Cardiac muscle cell (in vitro differentiated cells and primary cell): ENCODE measurements at regions not wholly inside any gene's neighbourhood (a gene's known extent, or its start where the extent isn't known, plus 50 kb on each side); places are given as distances from the start of the nearest gene placed in this dataset.

Experiments used
- DNase-seq, 2 donors: peaks; one replicate each; pipeline versions ENCODE4 v3.0.0 to v3.0.0-alpha.2; 2010 to 2017; ENCODE audit warnings: low read depth in 1 of 2, low spot score in 1 of 2
- H3K27ac ChIP-seq: fragments of 200-600 bp; sonication (generic); 2 replicates; pipeline ENCODE4 v1.5.1; 2016
- H3K27me3 ChIP-seq: fragments of 200-600 bp; sonication (generic); 2 replicates; pipeline ENCODE4 v1.6.0; 2016; ENCODE audit warnings: control low read depth
- H3K36me3 ChIP-seq: fragments of 200-600 bp; sonication (generic); 2 replicates; pipeline ENCODE4 v1.5.1; 2016; ENCODE audit warnings: control low read depth
- H3K4me1 ChIP-seq: fragments of 200-600 bp; sonication (generic); 2 replicates; pipeline ENCODE4 v1.8.1; 2017; ENCODE audit warnings: low read depth, mild to moderate bottlenecking, mixed run types
- H3K4me3 ChIP-seq: fragments of 200-600 bp; sonication (generic); 2 replicates; pipeline ENCODE4 v1.5.1; 2016; ENCODE audit warnings: mild to moderate bottlenecking
- H3K9me3 ChIP-seq: fragments of 200-600 bp; sonication (generic); 2 replicates; pipeline ENCODE4 v1.5.1; 2017; ENCODE audit warnings: low read depth, mild to moderate bottlenecking, control low read depth
- CTCF ChIP-seq: IDR thresholded peaks from 2 replicates; pipeline ENCODE4 v1.5.1; 2012; ENCODE audit warnings: low read depth, mild to moderate bottlenecking, low read length

- H3K9me3 ChIP-seq = no peaks in the 10 kb centered on the region
- no peak overlapping the region for H3K27ac ChIP-seq
- no peaks in the 10 kb centered on the region for H3K27me3 ChIP-seq
- no peak overlapping the region for H3K4me3 ChIP-seq
- H3K36me3 ChIP-seq = no peaks in the 10 kb centered on the region
- no peaks in the 10 kb centered on the region for H3K4me1 ChIP-seq
- no peak for DNase-seq
- TF ChIP-seq CTCF = no peak
These were observed 446.1 kb downstream of the ZNF804A start for GRCh38 chr2:185044323-185044874.

GRCh38 chr2:185050804-185051203 lies 452.5 kb downstream of the ZNF804A start:
- no peaks in the 10 kb centered on the region for H3K36me3 ChIP-seq
- H3K27me3 ChIP-seq = no peaks in the 10 kb centered on the region
- H3K4me1 ChIP-seq = no peaks in the 10 kb centered on the region
- H3K4me3 ChIP-seq = no peak overlapping the region
- no peak overlapping the region for H3K27ac ChIP-seq
- no peak for TF ChIP-seq CTCF
- DNase-seq = no peak
- no peaks in the 10 kb centered on the region for H3K9me3 ChIP-seq

- DNase-seq = no peak
- no peak for TF ChIP-seq CTCF
- Histone ChIP-seq H3K4me3 (no peak overlapping the region), H3K9me3 (no peaks in the 10 kb centered on the region), H3K4me1 (no peaks in the 10 kb centered on the region), H3K27me3 (no peaks in the 10 kb centered on the region), H3K27ac (no peak overlapping the region), H3K36me3 (no peaks in the 10 kb centered on the region)
These were observed 465.4 kb downstream of the ZNF804A start for GRCh38 chr2:185063761-185064160.

- no peaks in the 10 kb centered on the region for H3K36me3 ChIP-seq
- DNase-seq = no peak
- no peak for TF ChIP-seq CTCF
- H3K27ac ChIP-seq = no peak overlapping the region
- H3K27me3 ChIP-seq = no peaks in the 10 kb centered on the region
- no peaks in the 10 kb centered on the region for H3K4me1 ChIP-seq
- no peaks in the 10 kb centered on the region for H3K9me3 ChIP-seq
- H3K4me3 ChIP-seq = no peak overlapping the region
These were observed 467.8 kb downstream of the ZNF804A start for GRCh38 chr2:185066128-185066527.

GRCh38 chr2:185069107-185069506 lies 470.8 kb downstream of the ZNF804A start:
- no peaks in the 10 kb centered on the region for H3K9me3 ChIP-seq
- no peaks in the 10 kb centered on the region for H3K27me3 ChIP-seq
- TF ChIP-seq CTCF = no peak
- H3K4me3 ChIP-seq = no peak overlapping the region
- H3K27ac ChIP-seq = no peak overlapping the region
- H3K36me3 ChIP-seq = no peaks in the 10 kb centered on the region
- no peak for DNase-seq
- no peaks in the 10 kb centered on the region for H3K4me1 ChIP-seq

- H3K36me3 ChIP-seq = no peaks in the 10 kb centered on the region
These were observed 475.8 kb downstream of the ZNF804A start for GRCh38 chr2:185074156-185074555.

More at GRCh38 chr2:185074156-185074555, 475.8 kb downstream of the ZNF804A start:
- Histone ChIP-seq H3K4me1 (no peaks in the 10 kb centered on the region), H3K27me3 (no peaks in the 10 kb centered on the region), H3K27ac (no peak overlapping the region), H3K4me3 (no peak overlapping the region), H3K9me3 (no peaks in the 10 kb centered on the region)
- no peak for DNase-seq
- TF ChIP-seq CTCF = no peak
